GM21360 (cell line): ENCODE measurements at regions not wholly inside any gene's neighbourhood (a gene's known extent, or its start where the extent isn't known, plus 50 kb on each side); places are given as distances from the start of the nearest gene placed in this dataset.

Experiments
- ATAC-seq: cut with Tn5 transposase; IDR thresholded peaks from one replicate; pipeline ENCODE4 v1.9.1; 2021; ENCODE audit warnings: mild to moderate bottlenecking, moderate library complexity; ENCODE audit not compliant: unreplicated experiment

- no peak for ATAC-seq
Observed at GRCh38 chr9:73446306-73446705, 294.6 kb downstream of the ANXA1 start.

GRCh38 chr9:73451003-73451402, 299.3 kb downstream of the ANXA1 start:
- ATAC-seq, result no peak

- ATAC-seq, result no peak
Observed at GRCh38 chr9:73459817-73460216, 308.2 kb downstream of the ANXA1 start.

GRCh38 chr9:73468716-73469115, 317.1 kb downstream of the ANXA1 start:
- no peak for ATAC-seq

- no peak for ATAC-seq
Observed at GRCh38 chr9:73470766-73471165, 319.1 kb downstream of the ANXA1 start.

- ATAC-seq, result no peak
Observed at GRCh38 chr9:73474002-73474600, 322.4 kb downstream of the ANXA1 start.

- ATAC-seq, result no peak
Observed at GRCh38 chr9:73474625-73475024, 323.0 kb downstream of the ANXA1 start.

GRCh38 chr9:73494894-73495293, 343.2 kb downstream of the ANXA1 start:
- no peak for ATAC-seq

- ATAC-seq, result no peak
Observed at GRCh38 chr9:73497796-73498195, 346.1 kb downstream of the ANXA1 start.

- ATAC-seq, result no peak
Observed at GRCh38 chr9:73515216-73515615, 363.6 kb downstream of the ANXA1 start.

GRCh38 chr9:73523391-73523790, 371.7 kb downstream of the ANXA1 start:
- no peak for ATAC-seq

GRCh38 chr9:73525350-73525749, 373.7 kb downstream of the ANXA1 start:
- no peak for ATAC-seq

GRCh38 chr9:73527521-73527920, 375.9 kb downstream of the ANXA1 start:
- ATAC-seq, result no peak

- ATAC-seq, result no peak
Observed at GRCh38 chr9:73528926-73529325, 377.3 kb downstream of the ANXA1 start.

- ATAC-seq, result no peak
Observed at GRCh38 chr9:73529666-73530065, 378.0 kb downstream of the ANXA1 start.

GRCh38 chr9:73531051-73531532, 379.4 kb downstream of the ANXA1 start:
- no peak for ATAC-seq

GRCh38 chr9:73531658-73532057, 380.0 kb downstream of the ANXA1 start:
- no peak for ATAC-seq

- ATAC-seq, result no peak
Observed at GRCh38 chr9:73532985-73533384, 381.3 kb downstream of the ANXA1 start.

- ATAC-seq, result no peak
Observed at GRCh38 chr9:73536403-73536802, 384.7 kb downstream of the ANXA1 start.

- ATAC-seq, result no peak
Observed at GRCh38 chr9:73537561-73537960, 385.9 kb downstream of the ANXA1 start.

- ATAC-seq, result no peak
Observed at GRCh38 chr9:73539881-73540390, 388.3 kb downstream of the ANXA1 start.

- no peak for ATAC-seq
Observed at GRCh38 chr9:73541923-73542322, 390.3 kb downstream of the ANXA1 start.

GRCh38 chr9:73543727-73544126, 392.1 kb downstream of the ANXA1 start:
- ATAC-seq, result no peak
